ENCODE measurements at regions not wholly inside any gene's neighbourhood (a gene's known extent, or its start where the extent isn't known, plus 50 kb on each side); places are given as distances from the start of the nearest gene placed in this dataset.

- no peak for TF ChIP-seq CBX8 (IDR thresholded peaks at IDR 0.05)
- TF ChIP-seq CTCF (IDR thresholded peaks at IDR 0.05): no peak
- TF ChIP-seq RCOR1 (IDR thresholded peaks at IDR 0.05; ENCODE audit: low read depth, low read length): no peak
- TF ChIP-seq KDM1A (IDR thresholded peaks at IDR 0.05; ENCODE audit: low read depth): no peak
- TF ChIP-seq POLR2A (IDR thresholded peaks at IDR 0.05; ENCODE audit: low read length): no peak
- no peak for TF ChIP-seq JUNB (IDR thresholded peaks at IDR 0.05)
- no peak for TF ChIP-seq EP300 (IDR thresholded peaks at IDR 0.05)
- no peak for TF ChIP-seq CHD2 (IDR thresholded peaks at IDR 0.05; ENCODE audit: low read length, partially characterized antibody)
- no peak for TF ChIP-seq CHD4 (IDR thresholded peaks at IDR 0.05; ENCODE audit: borderline replicate concordance)
- TF ChIP-seq TP53 (CRISPR knock-in tag; IDR thresholded peaks at IDR 0.05): no peak
- no peak for TF ChIP-seq REST (IDR thresholded peaks at IDR 0.05)
Observed at GRCh38 chr10:118513174-118513573, 82.3 kb downstream of the PRLHR start.

All from A549 (cell line).